ENCODE measurements at regions not wholly inside any gene's neighbourhood (a gene's known extent, or its start where the extent isn't known, plus 50 kb on each side); places are given as distances from the start of the nearest gene placed in this dataset.

DNA sequence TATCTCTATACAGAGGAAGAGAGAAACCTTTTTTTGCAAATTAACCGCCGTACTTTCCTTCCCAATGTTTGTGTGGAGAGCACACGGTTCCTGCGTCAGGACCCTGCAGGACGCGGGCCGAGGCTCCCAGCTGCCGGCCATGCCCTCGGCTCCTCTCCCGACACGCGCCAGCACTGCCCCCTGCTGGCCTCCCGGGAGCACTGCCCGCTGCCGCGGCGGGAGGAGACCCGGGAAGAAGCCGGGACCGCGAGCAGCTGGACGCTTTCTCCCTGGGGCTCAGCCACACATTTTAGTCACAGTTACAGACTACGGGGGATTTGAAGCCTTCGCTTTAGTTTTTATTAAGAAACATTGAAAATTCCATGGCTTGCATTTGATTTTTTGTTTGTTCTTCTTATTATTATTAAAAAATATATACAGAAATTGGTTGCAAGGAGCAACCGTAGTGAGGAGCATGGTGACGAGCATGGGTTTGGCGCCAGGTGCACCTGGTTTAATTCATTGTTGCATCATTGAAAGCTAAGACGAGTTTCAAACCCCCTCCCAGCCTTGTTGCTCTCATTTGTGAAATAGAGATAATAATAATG, 401.2 kb downstream of the GALR1 start:
- TF ChIP-seq, protein P1, sequence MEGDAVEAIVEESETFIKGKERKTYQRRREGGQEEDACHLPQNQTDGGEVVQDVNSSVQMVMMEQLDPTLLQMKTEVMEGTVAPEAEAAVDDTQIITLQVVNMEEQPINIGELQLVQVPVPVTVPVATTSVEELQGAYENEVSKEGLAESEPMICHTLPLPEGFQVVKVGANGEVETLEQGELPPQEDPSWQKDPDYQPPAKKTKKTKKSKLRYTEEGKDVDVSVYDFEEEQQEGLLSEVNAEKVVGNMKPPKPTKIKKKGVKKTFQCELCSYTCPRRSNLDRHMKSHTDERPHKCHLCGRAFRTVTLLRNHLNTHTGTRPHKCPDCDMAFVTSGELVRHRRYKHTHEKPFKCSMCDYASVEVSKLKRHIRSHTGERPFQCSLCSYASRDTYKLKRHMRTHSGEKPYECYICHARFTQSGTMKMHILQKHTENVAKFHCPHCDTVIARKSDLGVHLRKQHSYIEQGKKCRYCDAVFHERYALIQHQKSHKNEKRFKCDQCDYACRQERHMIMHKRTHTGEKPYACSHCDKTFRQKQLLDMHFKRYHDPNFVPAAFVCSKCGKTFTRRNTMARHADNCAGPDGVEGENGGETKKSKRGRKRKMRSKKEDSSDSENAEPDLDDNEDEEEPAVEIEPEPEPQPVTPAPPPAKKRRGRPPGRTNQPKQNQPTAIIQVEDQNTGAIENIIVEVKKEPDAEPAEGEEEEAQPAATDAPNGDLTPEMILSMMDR (conservative IDR thresholded peaks at IDR 0.05; ENCODE audit: low read length) = peak; percentile 62
- H3K4me3 ChIP-seq (ENCODE audit: low read length) = no peak overlapping the region
- DNase-seq (ENCODE audit: low read depth) = peak; percentile 25

DNA sequence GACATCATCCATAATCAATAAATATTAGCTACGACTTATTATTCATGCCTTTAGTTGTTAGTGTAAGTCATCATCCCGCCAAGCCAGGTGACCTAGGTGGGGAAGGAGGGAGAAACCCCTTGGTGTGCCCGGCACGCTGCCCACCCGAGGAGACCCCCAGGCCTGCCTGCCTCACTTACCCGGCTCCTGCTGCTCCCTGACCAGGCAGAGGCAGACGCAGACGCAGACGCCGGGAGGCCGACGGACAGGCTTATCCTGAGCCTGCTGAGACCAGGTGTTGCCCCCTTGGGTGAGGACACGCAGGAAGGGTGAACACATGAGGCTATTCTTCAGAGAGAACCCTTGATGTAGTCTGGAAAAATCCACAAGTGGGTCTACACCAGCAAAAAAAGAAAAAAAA, 401.8 kb downstream of the GALR1 start:
- no peak overlapping the region for H3K4me3 ChIP-seq (ENCODE audit: low read length)
- TF ChIP-seq, protein P1 (conservative IDR thresholded peaks at IDR 0.05; ENCODE audit: low read length) = no peak
- no peak for DNase-seq (ENCODE audit: low read depth)

DNA sequence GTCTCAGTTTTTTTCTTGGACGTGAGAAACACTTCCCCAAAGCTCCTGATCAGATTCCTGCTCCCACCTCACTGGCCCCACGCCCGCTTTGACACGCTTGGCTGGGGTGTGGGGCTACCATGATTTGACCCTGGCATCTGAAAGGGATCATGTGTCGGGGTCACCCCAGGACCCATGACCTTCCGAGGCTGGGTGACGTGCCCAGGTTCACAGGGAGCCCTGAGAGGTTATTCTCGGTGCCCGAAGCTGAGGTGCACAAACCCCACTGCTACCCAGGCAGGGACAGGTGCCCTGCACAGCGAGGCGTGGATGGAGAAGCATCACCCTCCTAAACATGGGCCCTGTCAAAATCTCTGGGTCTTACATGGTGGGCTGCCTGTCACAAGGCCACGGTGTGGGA, 404.1 kb downstream of the GALR1 start:
- DNase-seq (ENCODE audit: low read depth) = no peak
- H3K4me3 ChIP-seq (ENCODE audit: low read length) = no peak overlapping the region
- TF ChIP-seq, protein P1 (conservative IDR thresholded peaks at IDR 0.05; ENCODE audit: low read length) = no peak

DNA sequence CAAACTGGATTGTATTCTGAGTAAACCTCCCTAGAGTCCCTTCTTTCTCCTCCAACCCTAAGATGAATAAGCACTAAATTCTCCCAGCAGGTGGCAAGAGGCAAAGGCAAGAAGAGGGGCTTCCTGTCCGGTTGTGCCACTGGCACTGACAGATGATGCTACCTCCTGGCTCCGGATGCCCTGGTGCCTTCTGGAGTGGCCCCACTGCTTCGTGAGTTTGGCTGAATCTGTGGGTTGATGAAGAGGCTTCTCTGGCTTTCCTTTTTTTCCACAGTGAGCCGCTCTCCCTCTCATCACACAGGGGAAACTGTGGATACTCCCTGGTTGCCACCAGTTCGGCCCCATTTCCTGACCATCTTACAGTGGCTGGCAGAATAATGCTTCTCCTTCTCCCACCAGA, 404.7 kb downstream of the GALR1 start:
- no peak for DNase-seq (ENCODE audit: low read depth)
- TF ChIP-seq, protein P1 (conservative IDR thresholded peaks at IDR 0.05; ENCODE audit: low read length) = no peak
- no peak overlapping the region for H3K4me3 ChIP-seq (ENCODE audit: low read length)

DNA sequence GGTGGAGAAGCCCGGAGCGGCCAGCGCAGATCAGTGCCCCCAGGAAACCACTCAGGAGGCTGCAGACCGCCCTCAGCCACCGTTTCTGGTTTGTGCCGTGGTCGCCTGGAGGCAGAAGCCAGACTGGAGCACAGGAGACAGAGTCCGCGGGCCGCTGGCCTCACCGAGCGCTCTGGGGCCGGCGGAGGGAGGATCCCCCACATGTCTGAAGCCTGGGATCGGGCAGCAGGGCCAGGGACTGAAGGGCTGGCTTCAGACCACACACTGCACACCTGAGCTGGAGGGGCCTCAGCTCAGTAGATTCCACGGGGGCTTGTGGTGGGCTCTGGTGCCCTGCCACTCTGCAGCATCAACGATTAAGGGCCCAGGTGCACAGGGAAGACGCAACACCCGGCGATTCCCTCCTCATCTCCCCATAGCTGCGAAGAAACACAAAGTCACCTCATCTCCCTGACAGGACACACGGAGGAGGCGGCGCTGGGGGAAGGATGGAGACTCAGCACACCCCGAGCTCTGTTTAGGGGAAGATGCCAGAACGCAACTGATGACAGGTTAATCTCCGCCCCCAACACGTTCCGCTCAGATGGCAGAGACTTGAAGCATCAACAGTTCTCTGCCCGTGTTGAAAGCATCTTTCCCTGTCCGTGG, 408.1 kb downstream of the GALR1 start:
- no peak overlapping the region for H3K4me3 ChIP-seq (ENCODE audit: low read length)
- no peak for DNase-seq (ENCODE audit: low read depth)
- TF ChIP-seq, protein P1 (conservative IDR thresholded peaks at IDR 0.05; ENCODE audit: low read length) = no peak

DNA sequence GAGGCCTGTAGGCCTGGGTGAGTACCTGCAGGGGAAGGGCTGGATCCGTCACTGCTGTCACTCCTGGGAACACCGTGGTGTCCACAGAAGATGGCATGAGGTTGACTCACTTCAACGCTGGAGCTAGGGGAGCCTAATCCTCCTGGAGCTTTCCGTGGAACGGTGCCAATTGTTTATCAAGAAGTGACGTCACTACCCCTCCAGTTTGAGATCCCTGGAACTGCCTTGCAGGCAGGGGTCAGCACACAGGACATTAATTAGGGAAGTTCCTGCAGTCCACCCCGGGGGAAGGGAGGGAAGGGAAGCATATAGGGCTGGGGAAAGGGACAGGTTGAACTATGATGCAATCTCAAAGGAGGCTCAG, 408.6 kb downstream of the GALR1 start:
- DNase-seq (ENCODE audit: low read depth) = no peak
- TF ChIP-seq, protein P1 (conservative IDR thresholded peaks at IDR 0.05; ENCODE audit: low read length) = no peak
- no peak overlapping the region for H3K4me3 ChIP-seq (ENCODE audit: low read length)

DNA sequence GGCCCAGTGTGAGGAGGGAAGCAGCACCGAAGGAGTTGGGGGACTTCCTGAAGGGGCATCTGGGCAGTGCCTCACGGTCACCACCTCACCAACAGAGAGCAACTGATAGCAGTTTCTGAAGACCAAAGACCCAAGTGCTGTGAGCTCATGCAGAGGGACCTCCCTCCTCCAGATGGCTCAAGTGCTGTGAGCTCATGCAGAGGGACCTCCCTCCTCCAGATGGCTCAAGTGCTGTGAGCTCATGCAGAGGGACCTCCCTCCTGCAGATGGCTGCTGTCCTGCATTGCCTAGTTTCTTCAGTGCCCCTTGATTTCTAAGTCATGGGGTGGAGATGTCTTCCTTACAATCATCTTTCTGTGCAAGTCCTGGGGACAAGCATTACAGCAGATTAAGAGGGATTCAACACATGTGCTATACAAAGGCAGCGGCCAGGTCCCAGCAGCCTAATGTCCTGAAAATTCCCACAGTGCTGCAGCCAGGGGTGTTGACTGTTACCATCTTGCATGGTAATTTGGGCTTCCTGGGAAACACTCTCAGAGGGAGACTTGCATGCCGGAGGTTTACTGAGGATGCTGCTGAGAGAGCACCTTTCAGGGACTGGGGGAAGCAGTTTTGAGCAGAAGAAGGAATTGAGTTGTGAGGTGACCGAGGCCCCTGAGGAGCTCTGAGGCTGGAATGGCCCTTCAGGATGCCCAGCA, 409.3 kb downstream of the GALR1 start:
- no peak for DNase-seq (ENCODE audit: low read depth)
- TF ChIP-seq, protein P1 (conservative IDR thresholded peaks at IDR 0.05; ENCODE audit: low read length) = no peak
- no peak overlapping the region for H3K4me3 ChIP-seq (ENCODE audit: low read length)

Data from AG10803 (cell line).